ENCODE measurements at regions not wholly inside any gene's neighbourhood (a gene's known extent, or its start where the extent isn't known, plus 50 kb on each side); places are given as distances from the start of the nearest gene placed in this dataset.

DNA sequence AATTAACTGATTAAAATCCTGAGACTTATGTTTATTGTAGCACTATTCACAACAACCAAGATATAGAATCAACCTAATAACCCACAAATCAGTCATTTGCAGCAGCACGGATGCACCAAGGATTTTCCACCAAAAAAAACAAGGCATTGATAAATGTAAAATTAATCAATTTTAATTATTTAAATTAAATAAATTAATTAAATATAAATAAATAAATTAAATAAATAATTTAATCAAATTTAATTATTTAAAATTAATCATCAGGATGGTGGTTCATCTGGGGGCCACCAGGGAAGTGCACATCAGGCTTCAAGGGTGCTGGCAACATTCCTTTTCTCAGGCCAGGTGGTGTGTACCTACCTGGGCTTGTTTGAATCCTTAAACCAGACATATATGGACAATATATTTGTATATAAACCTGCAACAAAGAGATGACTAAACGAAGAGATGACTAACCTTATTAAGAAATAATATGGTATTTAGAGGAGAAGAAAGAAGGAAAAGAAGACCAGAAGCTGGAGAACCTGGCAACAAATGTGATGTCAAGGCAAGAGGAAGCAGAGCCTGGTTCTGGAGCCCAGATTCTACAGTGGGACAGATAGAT lies 89.2 kb downstream of the CD164 start:
- no peak for TF ChIP-seq NFIC (IDR thresholded peaks at IDR 0.05)

DNA sequence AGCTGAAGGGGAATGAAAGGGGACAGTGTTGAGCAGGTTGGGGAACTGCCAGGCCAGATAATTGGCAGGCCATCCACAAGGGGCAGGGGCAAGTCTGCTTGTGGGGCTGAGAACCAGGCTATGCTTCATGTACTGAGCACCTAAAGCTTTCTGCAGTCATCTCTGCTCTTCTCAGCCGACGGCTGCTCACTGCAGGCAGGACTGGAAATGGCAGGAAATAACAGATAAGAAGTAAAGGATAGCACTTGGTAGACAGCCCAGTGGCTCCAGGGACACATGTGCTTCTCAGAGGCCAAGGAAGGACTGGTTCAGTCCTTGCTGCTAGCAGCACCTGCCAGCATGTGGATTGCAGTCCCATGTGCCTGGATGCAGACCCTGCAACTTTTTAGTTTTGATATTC lies 89.8 kb downstream of the CD164 start:
- TF ChIP-seq ZBTB7A (IDR thresholded peaks at IDR 0.05; ENCODE audit: low read depth) (no peak), EGR1 (IDR thresholded peaks at IDR 0.05) (no peak), RAD21 (IDR thresholded peaks at IDR 0.05; ENCODE audit: low read depth) (no peak), FOXM1 (IDR thresholded peaks at IDR 0.05; ENCODE audit: borderline replicate concordance, low read depth) (no peak), YY1 (IDR thresholded peaks at IDR 0.05; ENCODE audit: low read depth) (no peak), TAF1 (IDR thresholded peaks at IDR 0.05; ENCODE audit: low read depth) (no peak), CEBPB (IDR thresholded peaks at IDR 0.05) (no peak), CREB1 (IDR thresholded peaks at IDR 0.05; ENCODE audit: low read depth) (no peak), REST (IDR thresholded peaks at IDR 0.05; ENCODE audit: low read depth) (no peak), TEAD4 (IDR thresholded peaks at IDR 0.05) (no peak), TCF12 (IDR thresholded peaks at IDR 0.05; ENCODE audit: low read depth) (no peak), MAX (IDR thresholded peaks at IDR 0.05) (no peak), EP300 (IDR thresholded peaks at IDR 0.05; ENCODE audit: borderline replicate concordance) (no peak), NFIC (IDR thresholded peaks at IDR 0.05) (no peak)
- TF ChIP-seq, protein P1, sequence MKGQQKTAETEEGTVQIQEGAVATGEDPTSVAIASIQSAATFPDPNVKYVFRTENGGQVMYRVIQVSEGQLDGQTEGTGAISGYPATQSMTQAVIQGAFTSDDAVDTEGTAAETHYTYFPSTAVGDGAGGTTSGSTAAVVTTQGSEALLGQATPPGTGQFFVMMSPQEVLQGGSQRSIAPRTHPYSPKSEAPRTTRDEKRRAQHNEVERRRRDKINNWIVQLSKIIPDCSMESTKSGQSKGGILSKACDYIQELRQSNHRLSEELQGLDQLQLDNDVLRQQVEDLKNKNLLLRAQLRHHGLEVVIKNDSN (IDR thresholded peaks at IDR 0.05): no peak

GRCh38 chr6:109291902-109292301 lies 90.4 kb downstream of the CD164 start:
- no peak for TF ChIP-seq CREB1 (IDR thresholded peaks at IDR 0.05; ENCODE audit: low read depth)
- TF ChIP-seq NFIC (IDR thresholded peaks at IDR 0.05): no peak
- TF ChIP-seq EP300 (IDR thresholded peaks at IDR 0.05; ENCODE audit: borderline replicate concordance): no peak
- no peak for TF ChIP-seq TCF12 (IDR thresholded peaks at IDR 0.05; ENCODE audit: low read depth)
- no peak for TF ChIP-seq YY1 (IDR thresholded peaks at IDR 0.05; ENCODE audit: low read depth)
- no peak for TF ChIP-seq TEAD4 (IDR thresholded peaks at IDR 0.05)
- TF ChIP-seq EGR1 (IDR thresholded peaks at IDR 0.05): no peak
- no peak for TF ChIP-seq FOXM1 (IDR thresholded peaks at IDR 0.05; ENCODE audit: borderline replicate concordance, low read depth)
- TF ChIP-seq RAD21 (IDR thresholded peaks at IDR 0.05; ENCODE audit: low read depth): no peak
- TF ChIP-seq, protein P1 (IDR thresholded peaks at IDR 0.05): no peak
- no peak for TF ChIP-seq REST (IDR thresholded peaks at IDR 0.05; ENCODE audit: low read depth)
- TF ChIP-seq TAF1 (IDR thresholded peaks at IDR 0.05; ENCODE audit: low read depth): no peak
- TF ChIP-seq MAX (IDR thresholded peaks at IDR 0.05): no peak
- no peak for TF ChIP-seq ZBTB7A (IDR thresholded peaks at IDR 0.05; ENCODE audit: low read depth)
- TF ChIP-seq CEBPB (IDR thresholded peaks at IDR 0.05): no peak

DNA sequence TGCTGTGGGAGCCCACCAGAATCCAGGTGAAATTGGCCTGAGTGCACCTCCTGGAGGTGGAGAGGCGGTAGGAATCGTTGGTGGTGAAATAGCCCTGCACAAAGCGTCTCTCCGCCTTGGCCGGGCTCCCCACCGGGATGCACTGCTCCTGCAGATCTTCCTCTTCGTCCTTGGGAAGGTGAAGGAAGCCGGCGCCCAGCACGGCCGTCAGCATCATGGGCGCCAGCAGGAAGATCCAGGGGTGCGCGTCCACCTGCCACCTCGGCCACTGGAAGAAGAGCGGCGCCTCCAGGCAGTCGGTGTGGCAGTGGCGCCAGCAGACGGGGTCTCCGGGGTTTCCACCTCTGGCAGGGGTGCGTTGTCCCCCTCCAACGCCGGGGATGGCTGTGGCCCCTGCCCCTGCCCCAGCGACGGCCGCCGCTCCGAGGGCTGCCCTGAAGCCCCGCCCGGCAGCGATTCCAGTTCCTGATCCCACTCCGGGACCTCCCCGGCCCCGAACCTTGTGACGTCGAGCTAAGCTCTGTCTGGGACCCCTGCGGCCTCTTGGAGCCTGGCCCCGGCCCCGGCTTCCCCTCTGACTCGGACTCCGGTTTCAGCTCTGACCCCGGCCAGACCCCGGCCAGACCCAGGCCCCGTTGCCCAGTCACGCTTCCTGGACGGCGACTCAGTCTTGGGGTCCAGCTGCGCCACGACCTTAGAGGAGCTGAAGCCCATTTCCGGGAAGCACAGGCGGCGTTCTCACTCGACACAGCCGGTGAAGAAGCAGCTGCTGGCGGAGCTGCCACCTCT lies 91.9 kb downstream of the CD164 start:
- no peak for TF ChIP-seq TCF12 (IDR thresholded peaks at IDR 0.05; ENCODE audit: low read depth)
- no peak for TF ChIP-seq EP300 (IDR thresholded peaks at IDR 0.05; ENCODE audit: borderline replicate concordance)
- no peak for TF ChIP-seq RAD21 (IDR thresholded peaks at IDR 0.05; ENCODE audit: low read depth)
- no peak for TF ChIP-seq NFIC (IDR thresholded peaks at IDR 0.05)
- no peak for TF ChIP-seq YY1 (IDR thresholded peaks at IDR 0.05; ENCODE audit: low read depth)
- TF ChIP-seq ZBTB7A (IDR thresholded peaks at IDR 0.05; ENCODE audit: low read depth): no peak
- TF ChIP-seq REST (IDR thresholded peaks at IDR 0.05; ENCODE audit: low read depth): no peak
- TF ChIP-seq, protein P1 (IDR thresholded peaks at IDR 0.05): no peak
- no peak for TF ChIP-seq MAX (IDR thresholded peaks at IDR 0.05)
- no peak for TF ChIP-seq CEBPB (IDR thresholded peaks at IDR 0.05)
- TF ChIP-seq TEAD4 (IDR thresholded peaks at IDR 0.05): no peak
- TF ChIP-seq EGR1 (IDR thresholded peaks at IDR 0.05): no peak
- no peak for TF ChIP-seq CREB1 (IDR thresholded peaks at IDR 0.05; ENCODE audit: low read depth)
- no peak for TF ChIP-seq TAF1 (IDR thresholded peaks at IDR 0.05; ENCODE audit: low read depth)
- no peak for TF ChIP-seq FOXM1 (IDR thresholded peaks at IDR 0.05; ENCODE audit: borderline replicate concordance, low read depth)
